ENCODE measurements at regions not wholly inside any gene's neighbourhood (a gene's known extent, or its start where the extent isn't known, plus 50 kb on each side); places are given as distances from the start of the nearest gene placed in this dataset.

DNA sequence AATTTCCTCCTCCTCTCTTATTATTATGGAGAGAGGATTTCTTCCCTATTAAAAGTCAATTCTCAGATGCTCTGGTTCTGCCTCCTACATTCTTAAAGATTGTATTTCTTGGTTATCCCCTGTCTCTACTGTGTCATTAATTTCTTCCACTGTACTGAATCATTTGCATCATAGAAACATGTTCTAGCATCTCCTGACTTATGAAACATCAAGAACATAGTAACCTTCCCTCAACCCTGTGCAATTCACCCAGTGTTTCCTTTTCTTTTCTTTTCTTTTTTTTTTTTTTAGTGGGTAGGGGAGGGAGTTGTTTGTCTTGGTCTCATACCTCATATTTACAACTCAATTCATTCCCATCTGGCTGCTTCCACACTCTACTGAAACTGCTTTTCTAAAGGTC lies 288.0 kb upstream of the PLET1 start:
- TF ChIP-seq, protein P1, sequence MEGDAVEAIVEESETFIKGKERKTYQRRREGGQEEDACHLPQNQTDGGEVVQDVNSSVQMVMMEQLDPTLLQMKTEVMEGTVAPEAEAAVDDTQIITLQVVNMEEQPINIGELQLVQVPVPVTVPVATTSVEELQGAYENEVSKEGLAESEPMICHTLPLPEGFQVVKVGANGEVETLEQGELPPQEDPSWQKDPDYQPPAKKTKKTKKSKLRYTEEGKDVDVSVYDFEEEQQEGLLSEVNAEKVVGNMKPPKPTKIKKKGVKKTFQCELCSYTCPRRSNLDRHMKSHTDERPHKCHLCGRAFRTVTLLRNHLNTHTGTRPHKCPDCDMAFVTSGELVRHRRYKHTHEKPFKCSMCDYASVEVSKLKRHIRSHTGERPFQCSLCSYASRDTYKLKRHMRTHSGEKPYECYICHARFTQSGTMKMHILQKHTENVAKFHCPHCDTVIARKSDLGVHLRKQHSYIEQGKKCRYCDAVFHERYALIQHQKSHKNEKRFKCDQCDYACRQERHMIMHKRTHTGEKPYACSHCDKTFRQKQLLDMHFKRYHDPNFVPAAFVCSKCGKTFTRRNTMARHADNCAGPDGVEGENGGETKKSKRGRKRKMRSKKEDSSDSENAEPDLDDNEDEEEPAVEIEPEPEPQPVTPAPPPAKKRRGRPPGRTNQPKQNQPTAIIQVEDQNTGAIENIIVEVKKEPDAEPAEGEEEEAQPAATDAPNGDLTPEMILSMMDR (IDR thresholded peaks at IDR 0.05 in 2 of 3, conservative IDR thresholded peaks at IDR 0.05 in 1 of 3; ENCODE audit: borderline replicate concordance in 1 of 3, insufficient read depth in 1 of 3, low read depth in 2 of 3, low read length in 2 of 3) = no peak
- TF ChIP-seq TCF7L2 (IDR thresholded peaks at IDR 0.05; ENCODE audit: borderline replicate concordance, extremely low read depth, insufficient read depth, insufficient read length) = no peak
- TF ChIP-seq POLR2AphosphoS5 (IDR thresholded peaks at IDR 0.05; ENCODE audit: low read depth, low read length) = no peak
- no peak for TF ChIP-seq EZH2phosphoT487 (IDR thresholded peaks at IDR 0.05; ENCODE audit: borderline replicate concordance)
- no peak for TF ChIP-seq EZH2 (IDR thresholded peaks at IDR 0.05)
- no peak for TF ChIP-seq CEBPB (IDR thresholded peaks at IDR 0.05; ENCODE audit: low read depth)
- no peak for TF ChIP-seq FOSL1 (IDR thresholded peaks at IDR 0.05; ENCODE audit: low read depth)
- no peak for TF ChIP-seq POLR2A (IDR thresholded peaks at IDR 0.05; ENCODE audit: borderline replicate concordance, extremely low read depth, insufficient read depth, insufficient read length)
- no peak for TF ChIP-seq YY1 (IDR thresholded peaks at IDR 0.05; ENCODE audit: extremely low read depth, insufficient replicate concordance, low read depth, low read length)
- TF ChIP-seq RAD21 (IDR thresholded peaks at IDR 0.05; ENCODE audit: low read depth) = no peak
- TF ChIP-seq, protein P2, sequence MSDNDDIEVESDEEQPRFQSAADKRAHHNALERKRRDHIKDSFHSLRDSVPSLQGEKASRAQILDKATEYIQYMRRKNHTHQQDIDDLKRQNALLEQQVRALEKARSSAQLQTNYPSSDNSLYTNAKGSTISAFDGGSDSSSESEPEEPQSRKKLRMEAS (IDR thresholded peaks at IDR 0.05) = no peak
- no peak for TF ChIP-seq SRF (IDR thresholded peaks at IDR 0.05; ENCODE audit: low read depth)

Measured in HCT116 (cell line).